ENCODE measurements at regions not wholly inside any gene's neighbourhood (a gene's known extent, or its start where the extent isn't known, plus 50 kb on each side); places are given as distances from the start of the nearest gene placed in this dataset.

GRCh38 chr21:35243171-35243570 lies 194.1 kb upstream of the RUNX1 start:
- TF ChIP-seq GATA3 (IDR thresholded peaks at IDR 0.05; ENCODE audit: low read depth, low read length), result no peak
- TF ChIP-seq GATA2 (IDR thresholded peaks at IDR 0.05; ENCODE audit: low read depth, low read length), result no peak

All from SH-SY5Y (cell line).